Activated CD4-positive, alpha-beta T cell treated with anti-CD3 and anti-CD28 coated beads, Interleukin-2, amount 50 U/mL, for 4 hours (primary cell): ENCODE measurements at regions not wholly inside any gene's neighbourhood (a gene's known extent, or its start where the extent isn't known, plus 50 kb on each side); places are given as distances from the start of the nearest gene placed in this dataset.
"Not testable (repeated sequence)": the region's sequence is repeated elsewhere in the genome, so short reads cannot be mapped to it uniquely, and the experiment has no call there.

Source experiments
- DNase-seq, 2 experiments: peaks; one replicate each; pipeline ENCODE4 v3.0.0-alpha.2; 2020

GRCh38 chr7:121744319-121744718 is 128.6 kb upstream of the PTPRZ1 start:
- DNase-seq: no peak

GRCh38 chr7:121741896-121742295 is 131.1 kb upstream of the PTPRZ1 start:
- DNase-seq: no peak

GRCh38 chr7:121739465-121739864 is 133.5 kb upstream of the PTPRZ1 start:
- DNase-seq: no peak

- no peak for DNase-seq
Measured at GRCh38 chr7:121730869-121731268, 142.1 kb upstream of the PTPRZ1 start.

- DNase-seq: no peak
Measured at GRCh38 chr7:121714559-121715303, 158.2 kb upstream of the PTPRZ1 start.

- not testable (repeated sequence) for DNase-seq
Measured at GRCh38 chr7:121712961-121713360, 160.0 kb upstream of the PTPRZ1 start.

- no peak for DNase-seq
Measured at GRCh38 chr7:121697731-121698316, 175.1 kb upstream of the PTPRZ1 start.

GRCh38 chr7:121696954-121697353 is 176.0 kb upstream of the PTPRZ1 start:
- DNase-seq: no peak

- DNase-seq: no peak
Measured at GRCh38 chr7:121689749-121690148, 183.2 kb upstream of the PTPRZ1 start.

GRCh38 chr7:121681700-121682099 is 191.3 kb upstream of the PTPRZ1 start:
- DNase-seq: no peak

- no peak for DNase-seq
Measured at GRCh38 chr7:121676168-121676567, 196.8 kb upstream of the PTPRZ1 start.

GRCh38 chr7:121674455-121674854 is 198.5 kb upstream of the PTPRZ1 start:
- not testable (repeated sequence) for DNase-seq

- no peak for DNase-seq
Measured at GRCh38 chr7:121669144-121669543, 203.8 kb upstream of the PTPRZ1 start.

GRCh38 chr7:121666306-121666705 is 206.7 kb upstream of the PTPRZ1 start:
- DNase-seq: no peak

GRCh38 chr7:121643320-121643719 is 229.6 kb upstream of the PTPRZ1 start:
- DNase-seq: no peak

- DNase-seq: no peak
Measured at GRCh38 chr7:121639705-121640104, 233.3 kb upstream of the PTPRZ1 start.

GRCh38 chr7:121638286-121638685 is 234.7 kb upstream of the PTPRZ1 start:
- no peak for DNase-seq

- DNase-seq: no peak
Measured at GRCh38 chr7:121634356-121634755, 238.2 kb upstream of the FAM3C start.

GRCh38 chr7:121633186-121633585 is 237.1 kb upstream of the FAM3C start:
- DNase-seq: no peak

GRCh38 chr7:121624958-121625357 is 228.8 kb upstream of the FAM3C start:
- no peak for DNase-seq

GRCh38 chr7:121623130-121623872 is 227.2 kb upstream of the FAM3C start:
- DNase-seq: no peak

- DNase-seq: no peak
Measured at GRCh38 chr7:121621937-121622336, 225.8 kb upstream of the FAM3C start.

- no peak for DNase-seq
Measured at GRCh38 chr7:121620953-121621606, 225.0 kb upstream of the FAM3C start.

GRCh38 chr7:121620206-121620605 is 224.1 kb upstream of the FAM3C start:
- no peak for DNase-seq
